Activated naive CD4-positive, alpha-beta T cell treated with anti-CD3 and anti-CD28 coated beads, Interleukin-2, amount 50 U/mL, for 72 hours (primary cell): ENCODE measurements at regions not wholly inside any gene's neighbourhood (a gene's known extent, or its start where the extent isn't known, plus 50 kb on each side); places are given as distances from the start of the nearest gene placed in this dataset.

Experiments
- ATAC-seq, 2 donors: fragments of 150-1000 bp; cut with Tn5 transposase; 2 replicates each; pipeline ENCODE4 v1.10.0; 2021; ENCODE audit warnings: mild to moderate bottlenecking in 2 of 2, moderate library complexity in 2 of 2
- DNase-seq, 2 donors: peaks; one replicate each; pipeline ENCODE4 v3.0.0; 2021 to 2022; ENCODE audit warnings: low spot score in 2 of 2
- H3K27ac Mint-ChIP-seq, 2 donors: one replicate each; pipeline ENCODE4 v1.8.0; 2022; ENCODE audit warnings: mild to moderate bottlenecking in 2 of 2, mixed read lengths in 2 of 2
- H3K36me3 Mint-ChIP-seq, 2 donors: one replicate each; pipeline ENCODE4 v1.8.0; 2022; ENCODE audit warnings: mixed read lengths in 2 of 2
- H3K9me3 Mint-ChIP-seq, 2 donors: one replicate each; pipeline ENCODE4 v1.8.0; 2022; ENCODE audit warnings: mixed read lengths in 2 of 2

DNA sequence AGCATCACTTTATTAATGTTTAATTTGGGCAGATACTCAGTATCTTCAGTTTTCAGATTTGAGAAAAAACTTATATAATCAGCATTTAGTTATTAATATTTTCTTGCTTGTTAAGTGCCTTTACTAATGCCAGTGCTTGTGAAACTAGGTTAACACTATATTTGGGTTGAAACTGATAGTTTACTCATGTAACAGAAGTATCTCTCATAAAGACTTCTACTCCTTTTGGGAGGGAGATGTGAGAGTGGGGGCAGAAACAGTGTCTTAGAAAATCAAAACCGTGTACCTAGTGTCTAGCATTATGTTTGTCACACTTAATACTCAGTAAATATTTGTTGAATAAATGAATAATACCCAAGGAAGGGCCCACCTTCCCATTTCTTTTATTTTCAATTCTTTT is 129.5 kb downstream of the MSTN start:
- no peak for ATAC-seq
- Mint-ChIP-seq H3K9me3 (peaks cover 0 to 5% of the 10 kb centered on the region in 2 donors), H3K36me3 (no peaks in the 10 kb centered on the region), H3K27ac (no peak overlapping the region)
- no peak for DNase-seq

DNA sequence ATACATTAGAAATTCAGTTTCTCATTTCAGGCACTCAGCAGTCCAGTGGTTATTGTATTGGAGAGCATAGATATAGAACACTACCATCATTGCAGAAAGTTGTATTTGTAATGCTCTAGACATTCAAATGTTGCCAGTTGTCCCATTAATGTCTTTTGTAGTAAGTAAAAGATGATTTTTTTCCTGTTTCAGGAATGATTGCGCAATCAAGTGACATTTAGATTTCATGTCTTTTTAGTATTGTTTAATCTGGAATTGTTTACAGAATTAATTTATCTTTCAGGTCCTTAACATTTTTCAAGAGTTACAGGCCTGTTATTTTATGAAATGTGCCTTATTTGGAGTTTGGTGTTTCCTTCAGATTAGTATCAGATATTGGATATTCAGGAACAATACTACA is 134.7 kb downstream of the MSTN start:
- H3K36me3 Mint-ChIP-seq, result no peaks in the 10 kb centered on the region
- H3K27ac Mint-ChIP-seq, result no peak overlapping the region
- H3K9me3 Mint-ChIP-seq, result no peaks in the 10 kb centered on the region
- DNase-seq, result no peak
- no peak for ATAC-seq
